HG02759 (cell line): ENCODE measurements at regions not wholly inside any gene's neighbourhood (a gene's known extent, or its start where the extent isn't known, plus 50 kb on each side); places are given as distances from the start of the nearest gene placed in this dataset.
"Not testable (repeated sequence)": the region's sequence is repeated elsewhere in the genome, so short reads cannot be mapped to it uniquely, and the experiment has no call there.

Experiments used
- ATAC-seq: cut with Tn5 transposase; IDR thresholded peaks from one replicate; pipeline ENCODE4 v1.9.1; 2021; ENCODE audit warnings: mild to moderate bottlenecking, moderate library complexity; ENCODE audit not compliant: unreplicated experiment

DNA sequence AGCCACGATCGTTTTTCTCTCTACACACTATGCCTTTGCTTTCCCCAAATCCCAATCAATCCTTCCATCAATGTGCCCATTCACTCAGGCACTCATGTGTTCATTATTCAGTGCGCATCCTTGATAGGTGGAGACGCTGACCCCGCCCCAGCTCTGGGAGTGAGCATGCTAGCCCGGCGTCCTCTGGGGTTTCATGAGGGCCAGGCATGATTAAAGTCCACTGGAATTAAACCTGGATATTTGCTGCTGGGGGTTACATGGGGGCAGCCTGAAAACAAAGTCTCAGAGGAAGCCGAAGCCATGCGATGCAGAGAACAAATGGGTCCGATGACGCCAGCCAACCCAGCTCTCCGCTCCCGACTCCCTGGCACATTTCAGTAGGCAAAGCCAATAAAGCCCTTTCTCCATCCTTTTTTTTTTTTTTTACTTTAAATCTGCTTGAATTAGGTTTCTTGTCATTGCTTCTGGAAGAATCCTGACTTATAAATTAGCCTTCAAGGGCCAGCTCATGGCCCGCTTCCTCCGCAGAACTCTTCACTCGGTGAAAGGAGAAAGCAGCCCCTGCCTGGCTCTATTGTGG is 316.4 kb upstream of the ID2 start:
- ATAC-seq, result no peak

DNA sequence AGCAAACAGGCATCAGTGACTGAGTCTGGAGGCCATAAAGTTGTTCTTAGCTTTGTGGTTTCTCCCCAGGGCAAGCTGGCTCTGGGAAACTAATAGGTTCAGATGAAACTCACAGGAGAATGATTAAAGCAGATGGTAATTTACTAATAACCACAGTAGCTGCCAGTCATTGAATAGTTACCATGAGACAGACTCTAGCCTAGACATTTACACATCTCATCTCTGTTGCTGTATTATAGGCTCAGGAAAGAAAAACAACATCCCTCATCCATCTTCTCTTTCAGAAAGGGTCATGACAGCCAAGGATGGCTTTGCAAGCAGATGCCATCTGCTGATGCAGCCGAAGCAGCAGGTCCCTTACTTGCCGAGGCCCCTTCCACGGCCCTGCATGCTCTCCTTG is 314.0 kb upstream of the ID2 start:
- ATAC-seq, result no peak

- ATAC-seq, result no peak
Measured at GRCh38 chr2:8368463-8368862, 313.4 kb upstream of the ID2 start.

- ATAC-seq, result no peak
Measured at GRCh38 chr2:8369522-8369921, 312.3 kb upstream of the ID2 start.

GRCh38 chr2:8370258-8370802 is 311.5 kb upstream of the ID2 start:
- no peak for ATAC-seq

- no peak for ATAC-seq
Measured at GRCh38 chr2:8371653-8372052, 310.2 kb upstream of the ID2 start.

- ATAC-seq, result no peak
Measured at GRCh38 chr2:8374782-8375181, 307.1 kb upstream of the ID2 start.

GRCh38 chr2:8376603-8377410 is 305.0 kb upstream of the ID2 start:
- no peak for ATAC-seq

DNA sequence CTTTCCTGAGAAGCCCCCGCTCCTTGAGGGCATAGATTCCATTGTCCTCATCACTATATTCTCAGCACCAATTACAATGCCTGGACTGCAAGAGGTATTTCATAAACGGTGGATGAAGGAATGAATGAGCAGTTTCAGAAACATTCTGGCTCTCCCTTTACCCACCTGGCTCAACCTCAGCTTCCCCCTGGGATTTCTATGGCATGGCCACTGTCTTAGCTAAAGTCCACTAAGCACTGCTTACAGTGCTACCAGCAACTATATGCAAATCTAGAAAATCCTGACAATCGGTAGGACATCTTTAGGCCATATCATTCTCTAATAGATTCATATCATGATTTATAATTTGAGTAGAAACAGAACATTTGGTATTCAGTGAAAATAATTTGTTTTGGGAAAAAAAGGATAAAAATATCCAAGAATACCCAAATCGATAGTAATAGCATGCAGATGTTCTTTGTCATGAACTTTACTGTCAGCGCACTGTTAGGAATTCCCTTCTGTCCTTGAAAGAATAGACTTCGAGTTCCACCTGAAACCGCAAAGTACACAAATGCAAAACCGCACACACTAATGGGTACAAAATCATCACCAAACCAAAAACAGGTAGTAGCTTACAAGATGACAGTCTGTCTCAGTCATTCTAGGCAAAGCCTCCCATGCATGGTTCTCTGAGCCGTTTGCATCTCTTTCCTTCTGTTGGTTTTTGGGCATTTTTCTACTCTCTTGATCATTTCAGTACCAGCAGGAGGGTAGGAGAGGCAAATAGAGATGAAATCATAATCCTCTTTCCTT is 303.6 kb upstream of the ID2 start:
- peak; percentile 84 for ATAC-seq

- ATAC-seq, result no peak
Measured at GRCh38 chr2:8379128-8379527, 302.7 kb upstream of the ID2 start.

DNA sequence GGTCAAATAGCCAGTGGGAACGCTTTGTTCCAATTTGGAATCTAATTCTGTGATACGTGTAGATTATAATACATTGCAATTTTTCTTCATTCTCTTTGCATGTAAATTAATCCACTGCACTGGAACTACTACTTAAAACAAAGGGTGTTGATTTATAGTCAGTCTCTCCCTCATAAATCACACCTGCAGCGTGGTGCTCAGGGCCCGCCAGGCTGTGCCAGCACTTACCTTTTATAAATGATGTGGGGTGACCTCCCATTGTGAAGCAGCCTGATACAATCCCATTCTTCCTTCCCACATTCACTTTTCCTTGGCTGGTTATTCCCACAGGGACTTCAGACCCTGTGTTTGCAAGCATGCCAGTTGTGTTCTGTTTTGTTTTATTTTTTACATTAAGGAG is 302.3 kb upstream of the ID2 start:
- ATAC-seq, result no peak

DNA sequence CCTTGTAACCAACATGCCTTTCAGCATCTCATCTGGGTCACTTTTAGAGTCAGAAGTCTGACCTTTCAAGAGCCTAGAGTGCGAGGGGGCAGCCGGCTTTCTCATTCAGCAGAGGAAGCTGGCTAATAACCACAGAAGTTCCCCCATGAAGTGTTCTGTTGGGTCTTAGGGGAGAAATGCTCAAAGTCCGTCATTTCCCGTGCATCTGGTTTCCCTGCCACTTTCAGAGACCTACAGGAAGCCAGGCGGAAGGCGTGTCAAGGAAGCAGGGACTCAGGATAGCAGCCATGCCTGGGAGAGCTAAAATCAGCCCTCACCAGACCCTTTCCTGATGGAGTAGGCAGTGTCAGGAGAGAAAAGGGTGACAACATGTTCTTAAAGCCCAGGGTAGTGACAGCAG is 301.8 kb upstream of the ID2 start:
- peak; percentile 16 for ATAC-seq

- ATAC-seq, result peak; percentile 37
Measured at GRCh38 chr2:8380566-8380965, 301.3 kb upstream of the ID2 start.

GRCh38 chr2:8382485-8382884 is 299.4 kb upstream of the ID2 start:
- no peak for ATAC-seq

GRCh38 chr2:8386748-8387147 is 295.1 kb upstream of the ID2 start:
- ATAC-seq, result not testable (repeated sequence)

- ATAC-seq, result peak; percentile 65
Measured at GRCh38 chr2:8388781-8389180, 293.1 kb upstream of the ID2 start.

DNA sequence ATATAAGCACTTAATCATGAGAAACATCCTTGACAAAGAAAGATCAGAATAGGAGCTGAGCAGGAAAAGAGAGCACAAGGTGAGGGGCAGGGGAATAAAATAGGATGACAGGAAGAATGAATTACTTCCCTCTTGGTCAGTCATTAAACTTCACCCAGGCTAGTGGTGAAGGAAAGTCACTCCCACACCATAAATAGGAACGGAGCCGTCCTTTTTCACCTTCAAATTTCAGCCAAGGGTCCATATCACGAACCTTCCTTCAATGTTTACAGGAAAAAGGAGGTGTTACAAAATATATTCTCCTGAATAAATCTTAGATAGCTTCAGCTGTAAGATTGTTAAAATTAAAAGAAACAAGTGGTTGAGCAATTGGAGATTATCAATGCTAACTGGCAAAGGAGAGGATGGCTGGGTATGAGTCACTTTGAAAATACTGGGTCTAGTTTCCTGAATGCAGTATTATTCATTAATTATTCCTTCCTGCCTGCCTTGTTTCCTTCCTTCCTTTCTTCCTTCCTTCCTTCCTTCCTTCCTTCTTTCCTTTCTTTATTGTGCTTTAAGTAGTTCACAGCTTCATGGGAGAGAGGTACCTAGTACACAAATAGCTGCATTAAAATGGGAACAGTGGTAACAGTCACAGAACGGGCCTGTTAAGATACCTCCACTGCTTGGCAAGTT is 292.3 kb upstream of the ID2 start:
- no peak for ATAC-seq

DNA sequence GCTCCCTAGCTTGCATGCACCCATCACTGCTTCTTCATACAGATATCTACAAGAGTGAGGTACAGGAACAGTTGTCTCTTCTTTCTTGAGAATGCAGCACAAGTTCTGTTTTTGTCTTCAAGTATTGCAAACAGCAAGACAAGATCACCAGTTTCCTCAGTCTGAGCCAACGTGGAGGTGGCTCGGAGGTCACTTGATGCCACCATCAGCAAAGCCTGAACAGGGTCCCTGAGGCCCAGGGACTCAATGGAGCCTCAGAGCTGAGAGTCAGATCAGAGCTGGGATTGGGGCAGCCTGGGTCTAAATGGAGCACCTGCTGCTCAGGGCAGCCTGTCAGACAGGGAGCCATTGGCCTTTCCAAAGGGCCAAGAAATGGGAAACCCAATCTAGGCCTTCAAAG is 290.7 kb upstream of the ID2 start:
- ATAC-seq, result no peak

DNA sequence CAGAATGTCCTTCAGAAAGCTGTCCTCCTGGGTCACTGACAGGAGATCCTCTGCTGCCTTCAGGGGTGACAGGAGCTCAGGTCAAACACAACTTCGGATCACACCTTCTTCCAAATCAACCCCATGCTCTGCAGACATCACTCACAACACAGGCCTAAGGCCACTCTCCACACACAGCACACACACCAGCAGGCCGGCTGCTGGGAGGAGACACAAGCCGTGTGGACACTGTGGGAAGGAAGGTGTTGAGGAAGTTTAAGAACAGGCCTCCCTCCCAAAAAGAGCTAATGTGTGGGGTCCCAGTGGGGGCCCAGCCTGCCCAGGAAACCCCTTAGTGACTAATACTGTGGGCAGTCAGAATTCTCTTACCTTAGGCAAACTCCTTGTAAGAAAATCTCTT is 290.3 kb upstream of the ID2 start:
- ATAC-seq, result no peak

GRCh38 chr2:8392098-8392866 is 289.6 kb upstream of the ID2 start:
- no peak for ATAC-seq
